ENCODE measurements at regions not wholly inside any gene's neighbourhood (a gene's known extent, or its start where the extent isn't known, plus 50 kb on each side); places are given as distances from the start of the nearest gene placed in this dataset.
A peak's percentile ranks its signal among the peaks of the same experiment; 100 is the strongest.
"Not testable (repeated sequence)": the region's sequence is repeated elsewhere in the genome, so short reads cannot be mapped to it uniquely, and the experiment has no call there.

DNA sequence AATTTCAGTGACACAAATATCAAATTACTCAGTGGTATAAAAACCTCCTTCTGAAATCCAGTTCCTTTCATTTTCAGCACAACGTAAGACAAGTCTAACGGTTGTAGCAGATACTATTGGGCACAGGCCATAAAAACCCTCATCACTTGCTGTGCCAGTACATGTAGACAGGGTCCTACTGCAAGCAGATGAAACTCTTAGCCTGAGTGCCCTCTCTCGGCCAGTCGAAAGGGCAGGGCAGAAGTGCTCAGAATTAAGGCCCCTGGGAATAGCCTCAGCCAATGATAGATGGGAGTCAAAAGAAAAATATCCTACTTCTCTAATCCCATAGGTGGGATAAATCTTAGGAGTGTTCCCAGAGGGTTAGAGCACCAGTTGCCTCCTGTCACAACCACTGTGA is 168.5 kb upstream of the FER start:
- Histone ChIP-seq H3K4me3 (ENCODE audit: low read length in 2 of 2) (no peak overlapping the region), H3K4me1 (ENCODE audit: control insufficient read depth in 2 of 2, insufficient read depth in 2 of 2, low read length in 2 of 2) (no peaks in the 10 kb centered on the region), H3K36me3 (ENCODE audit: control insufficient read depth in 2 of 2, insufficient read depth in 2 of 2, low read length in 1 of 2) (no peaks in the 10 kb centered on the region), H3K27ac (ENCODE audit: low read depth in 1 of 2, low read length in 1 of 2) (no peak overlapping the region), H3K9me3 (ENCODE audit: control insufficient read depth in 2 of 2, insufficient read depth in 1 of 2, low read length in 1 of 2) (peaks cover 0 to 9% of the 10 kb centered on the region in 2 donors), H3K27me3 (ENCODE audit: control insufficient read depth in 2 of 2, insufficient read depth in 1 of 2, low read length in 1 of 2) (no peaks in the 10 kb centered on the region)
- no peak for DNase-seq (ENCODE audit: low read depth in 6 of 9, low spot score in 9 of 9)
- 91% methylated on average over 4 of the region's 4 CpGs for WGBS

DNA sequence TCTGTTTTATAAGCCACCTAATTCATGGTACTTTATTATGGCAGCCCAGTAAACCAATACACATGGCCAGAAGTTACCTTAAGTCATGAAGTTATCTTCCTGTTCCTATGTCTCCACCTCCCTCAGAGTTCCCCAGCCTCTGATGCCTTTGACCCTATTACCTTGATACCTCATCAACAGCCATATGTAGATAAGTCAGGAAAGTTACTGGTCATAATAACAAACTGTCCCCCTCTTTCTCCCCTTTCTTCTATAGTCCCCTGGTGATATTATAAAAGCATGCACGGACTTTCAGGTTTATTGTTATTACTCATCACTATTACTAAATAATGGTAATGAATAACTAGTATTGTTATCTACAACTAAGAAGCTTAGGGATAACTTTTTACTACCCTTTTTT is 168.9 kb upstream of the FER start:
- H3K27ac ChIP-seq (ENCODE audit: low read depth in 1 of 2, low read length in 1 of 2): no peak overlapping the region
- H3K9me3 ChIP-seq (ENCODE audit: control insufficient read depth in 2 of 2, insufficient read depth in 1 of 2, low read length in 1 of 2): peaks cover 0 to 12% of the 10 kb centered on the region in 2 donors
- 98% methylated on average over 1 of the region's 1 CpG for WGBS
- no peak for DNase-seq (ENCODE audit: low read depth in 6 of 9, low spot score in 9 of 9)
- H3K4me1 ChIP-seq (ENCODE audit: control insufficient read depth in 2 of 2, insufficient read depth in 2 of 2, low read length in 2 of 2): no peaks in the 10 kb centered on the region
- no peaks in the 10 kb centered on the region for H3K27me3 ChIP-seq (ENCODE audit: control insufficient read depth in 2 of 2, insufficient read depth in 1 of 2, low read length in 1 of 2)
- H3K4me3 ChIP-seq (ENCODE audit: low read length in 2 of 2): no peak overlapping the region
- H3K36me3 ChIP-seq (ENCODE audit: control insufficient read depth in 2 of 2, insufficient read depth in 2 of 2, low read length in 1 of 2): no peaks in the 10 kb centered on the region

DNA sequence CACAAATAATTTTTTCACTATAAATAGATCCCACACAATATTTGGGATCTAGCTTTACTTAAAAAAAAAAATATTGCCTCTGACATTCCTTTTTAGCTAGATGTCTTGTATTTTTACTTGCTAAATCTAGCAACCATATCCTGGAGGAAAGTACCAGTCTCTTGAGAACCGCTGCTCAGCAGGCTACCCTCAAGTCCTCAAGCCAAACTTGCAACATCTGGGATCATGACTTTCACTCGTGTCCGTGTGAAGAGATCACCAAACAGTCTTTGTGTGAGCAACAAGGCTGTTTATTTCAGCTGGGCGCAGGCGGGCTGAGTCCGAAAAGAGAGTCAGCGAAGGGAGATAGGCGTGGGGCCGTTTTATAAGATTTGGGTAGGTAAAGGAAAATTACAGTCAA is 180.3 kb upstream of the FER start:
- H3K27me3 ChIP-seq (ENCODE audit: control insufficient read depth in 2 of 2, insufficient read depth in 1 of 2, low read length in 1 of 2): no peaks in the 10 kb centered on the region
- H3K4me3 ChIP-seq (ENCODE audit: low read length in 2 of 2): no peak overlapping the region
- WGBS: 92% methylated on average over 9 of the region's 9 CpGs
- no peaks in the 10 kb centered on the region for H3K36me3 ChIP-seq (ENCODE audit: control insufficient read depth in 2 of 2, insufficient read depth in 2 of 2, low read length in 1 of 2)
- no peaks in the 10 kb centered on the region for H3K4me1 ChIP-seq (ENCODE audit: control insufficient read depth in 2 of 2, insufficient read depth in 2 of 2, low read length in 2 of 2)
- no peak overlapping the region for H3K27ac ChIP-seq (ENCODE audit: low read depth in 1 of 2, low read length in 1 of 2)
- no peaks in the 10 kb centered on the region for H3K9me3 ChIP-seq (ENCODE audit: control insufficient read depth in 2 of 2, insufficient read depth in 1 of 2, low read length in 1 of 2)
- no peak for DNase-seq (ENCODE audit: low read depth in 6 of 9, low spot score in 9 of 9)

DNA sequence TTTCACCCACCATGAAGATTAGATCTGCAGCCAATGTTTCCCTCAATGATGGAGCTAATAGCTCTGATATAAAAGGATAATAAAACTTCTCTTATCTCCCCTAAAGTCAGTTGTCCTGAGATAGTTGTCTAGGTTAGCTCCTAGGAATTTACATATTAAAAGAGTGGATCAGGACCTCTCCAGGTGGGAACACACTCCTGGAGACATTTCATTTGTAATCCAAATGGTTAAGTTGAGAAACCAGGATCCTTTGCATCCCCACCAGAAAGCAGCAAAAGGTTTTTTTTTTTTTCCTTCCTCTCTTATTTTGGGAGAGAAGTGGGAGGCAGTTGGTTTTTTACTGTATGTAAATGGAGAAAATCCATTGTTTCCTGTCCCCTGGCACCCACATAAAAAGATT is 182.5 kb upstream of the FBXL17 start:
- DNase-seq (ENCODE audit: low read depth in 6 of 9, low spot score in 9 of 9): no peak
- no peaks in the 10 kb centered on the region for H3K36me3 ChIP-seq (ENCODE audit: control insufficient read depth in 2 of 2, insufficient read depth in 2 of 2, low read length in 1 of 2)
- no peaks in the 10 kb centered on the region for H3K4me1 ChIP-seq (ENCODE audit: control insufficient read depth in 2 of 2, insufficient read depth in 2 of 2, low read length in 2 of 2)
- H3K4me3 ChIP-seq (ENCODE audit: low read length in 2 of 2): no peak overlapping the region
- no peaks in the 10 kb centered on the region for H3K27me3 ChIP-seq (ENCODE audit: control insufficient read depth in 2 of 2, insufficient read depth in 1 of 2, low read length in 1 of 2)
- H3K9me3 ChIP-seq (ENCODE audit: control insufficient read depth in 2 of 2, insufficient read depth in 1 of 2, low read length in 1 of 2): no peaks in the 10 kb centered on the region
- no peak overlapping the region for H3K27ac ChIP-seq (ENCODE audit: low read depth in 1 of 2, low read length in 1 of 2)

DNA sequence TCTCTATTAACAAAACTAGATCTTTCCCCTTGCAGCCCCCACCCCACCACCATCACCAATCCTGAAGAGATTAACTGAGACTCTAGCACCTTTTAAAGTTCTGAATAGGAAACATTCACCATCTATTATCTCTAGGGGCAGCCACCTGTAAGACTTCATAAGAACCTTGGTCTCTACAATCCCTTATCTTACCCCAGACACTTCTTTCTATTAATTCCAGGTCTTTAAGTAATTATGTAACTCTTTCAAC is 180.2 kb upstream of the FBXL17 start:
- Histone ChIP-seq H3K36me3 (ENCODE audit: control insufficient read depth in 2 of 2, insufficient read depth in 2 of 2, low read length in 1 of 2) (no peaks in the 10 kb centered on the region), H3K9me3 (ENCODE audit: control insufficient read depth in 2 of 2, insufficient read depth in 1 of 2, low read length in 1 of 2) (no peaks in the 10 kb centered on the region), H3K4me3 (ENCODE audit: low read length in 2 of 2) (no peak overlapping the region), H3K4me1 (ENCODE audit: control insufficient read depth in 2 of 2, insufficient read depth in 2 of 2, low read length in 2 of 2) (no peaks in the 10 kb centered on the region), H3K27me3 (ENCODE audit: control insufficient read depth in 2 of 2, insufficient read depth in 1 of 2, low read length in 1 of 2) (no peaks in the 10 kb centered on the region), H3K27ac (ENCODE audit: low read depth in 1 of 2, low read length in 1 of 2) (no peak overlapping the region)
- DNase-seq (ENCODE audit: low read depth in 6 of 9, low spot score in 9 of 9): no peak

DNA sequence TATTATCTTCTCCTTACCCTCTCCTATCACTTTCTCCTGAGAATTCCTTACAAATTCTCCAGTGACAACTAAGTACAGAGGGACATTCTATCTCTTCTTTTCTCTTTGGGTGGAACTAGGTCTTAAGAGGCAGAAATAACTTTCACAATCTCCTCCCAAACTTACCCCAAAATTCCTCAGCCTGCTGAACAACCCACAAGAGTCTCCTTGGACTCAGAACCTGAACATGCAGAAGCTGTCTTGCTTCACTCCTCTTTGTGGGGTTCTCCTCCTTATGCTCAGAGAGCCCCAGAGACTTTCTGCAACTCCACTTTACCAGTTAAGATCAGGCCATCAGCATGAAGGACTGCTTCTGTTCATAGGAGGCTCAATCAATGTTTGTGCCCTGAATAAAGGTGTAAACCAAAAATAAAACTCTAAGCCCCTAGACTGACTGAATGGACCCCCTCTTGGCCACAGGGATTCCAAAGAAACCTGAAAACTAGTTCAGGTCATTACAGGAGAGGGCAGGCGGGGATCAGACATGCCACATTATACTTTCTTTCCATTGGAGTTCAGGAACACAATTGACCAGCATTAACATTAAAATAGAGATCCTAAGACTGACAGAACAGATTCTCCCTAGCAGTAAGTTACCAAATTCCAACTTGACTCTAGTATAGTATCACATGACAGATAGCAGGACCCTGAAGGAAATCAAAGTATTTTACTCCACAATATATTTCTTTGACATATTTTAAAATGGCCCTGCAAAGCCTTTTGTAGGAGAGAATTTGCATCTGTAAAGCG is 179.7 kb upstream of the FBXL17 start:
- H3K36me3 ChIP-seq (ENCODE audit: control insufficient read depth in 2 of 2, insufficient read depth in 2 of 2, low read length in 1 of 2): no peaks in the 10 kb centered on the region
- 93% methylated on average over 2 of the region's 2 CpGs for whole genome bisulfite sequencing

DNA sequence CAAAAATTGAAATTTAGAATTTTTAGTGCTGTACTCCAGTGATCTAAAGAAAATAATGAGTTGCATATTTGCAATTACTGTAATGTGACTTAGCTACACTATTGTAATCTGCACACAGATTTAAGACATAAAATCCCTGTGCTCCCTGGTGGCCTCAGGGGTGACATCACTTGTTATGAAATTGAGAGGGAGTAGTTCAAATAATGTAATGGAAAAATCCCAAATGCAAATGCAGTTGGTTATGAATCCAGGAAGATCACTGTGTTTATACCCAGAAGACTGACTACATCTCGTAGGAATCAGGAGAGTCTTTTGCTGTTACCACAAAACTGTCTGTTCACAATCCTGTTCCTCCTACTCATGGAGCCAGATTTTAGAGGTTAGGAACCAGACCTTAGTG is 178.7 kb upstream of the FBXL17 start:
- no peaks in the 10 kb centered on the region for H3K4me1 ChIP-seq (ENCODE audit: control insufficient read depth in 2 of 2, insufficient read depth in 2 of 2, low read length in 2 of 2)
- no peaks in the 10 kb centered on the region for H3K27me3 ChIP-seq (ENCODE audit: control insufficient read depth in 2 of 2, insufficient read depth in 1 of 2, low read length in 1 of 2)
- 95% methylated on average over 1 of the region's 1 CpG for whole genome bisulfite sequencing
- H3K36me3 ChIP-seq (ENCODE audit: control insufficient read depth in 2 of 2, insufficient read depth in 2 of 2, low read length in 1 of 2): no peaks in the 10 kb centered on the region
- peak overlapping the region in 1 of 2 donors; percentile 32 for H3K27ac ChIP-seq (ENCODE audit: low read depth in 1 of 2, low read length in 1 of 2)
- no peaks in the 10 kb centered on the region for H3K9me3 ChIP-seq (ENCODE audit: control insufficient read depth in 2 of 2, insufficient read depth in 1 of 2, low read length in 1 of 2)
- DNase-seq (ENCODE audit: low read depth in 6 of 9, low spot score in 9 of 9): no peak
- H3K4me3 ChIP-seq (ENCODE audit: low read length in 2 of 2): no peak overlapping the region

More for the DNA sequence above, 179.7 kb upstream of the FBXL17 start:
- H3K4me3 ChIP-seq (ENCODE audit: low read length in 2 of 2): no peak overlapping the region
- no peaks in the 10 kb centered on the region for H3K27me3 ChIP-seq (ENCODE audit: control insufficient read depth in 2 of 2, insufficient read depth in 1 of 2, low read length in 1 of 2)
- no peaks in the 10 kb centered on the region for H3K9me3 ChIP-seq (ENCODE audit: control insufficient read depth in 2 of 2, insufficient read depth in 1 of 2, low read length in 1 of 2)
- no peak overlapping the region for H3K27ac ChIP-seq (ENCODE audit: low read depth in 1 of 2, low read length in 1 of 2)
- no peak for DNase-seq (ENCODE audit: low read depth in 6 of 9, low spot score in 9 of 9)
- no peaks in the 10 kb centered on the region for H3K4me1 ChIP-seq (ENCODE audit: control insufficient read depth in 2 of 2, insufficient read depth in 2 of 2, low read length in 2 of 2)

DNA sequence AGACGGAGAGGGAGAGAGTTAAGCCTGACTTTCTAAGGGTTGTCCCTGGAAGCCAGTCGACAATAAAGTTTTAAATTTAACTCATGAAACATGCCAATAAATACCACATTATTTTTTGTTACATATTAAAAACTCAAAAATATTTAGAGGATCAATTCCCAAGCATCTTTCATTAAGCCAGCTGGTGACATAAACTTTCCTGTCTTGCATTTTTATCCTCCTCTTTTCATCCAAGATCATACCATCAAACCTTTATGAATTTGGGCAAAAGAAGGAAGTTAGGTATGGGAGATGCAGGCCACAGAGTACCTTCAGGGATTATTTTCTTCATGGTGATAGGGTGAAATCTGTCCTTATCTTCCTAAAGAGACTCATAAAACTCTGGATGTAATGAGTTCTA is 178.3 kb upstream of the FBXL17 start:
- no peaks in the 10 kb centered on the region for H3K27me3 ChIP-seq (ENCODE audit: control insufficient read depth in 2 of 2, insufficient read depth in 1 of 2, low read length in 1 of 2)
- H3K27ac ChIP-seq (ENCODE audit: low read depth in 1 of 2, low read length in 1 of 2): no peak overlapping the region
- H3K4me3 ChIP-seq (ENCODE audit: low read length in 2 of 2): no peak overlapping the region
- H3K4me1 ChIP-seq (ENCODE audit: control insufficient read depth in 2 of 2, insufficient read depth in 2 of 2, low read length in 2 of 2): no peaks in the 10 kb centered on the region
- 94% methylated on average over 2 of the region's 2 CpGs for WGBS
- no peaks in the 10 kb centered on the region for H3K9me3 ChIP-seq (ENCODE audit: control insufficient read depth in 2 of 2, insufficient read depth in 1 of 2, low read length in 1 of 2)
- DNase-seq (ENCODE audit: low read depth in 6 of 9, low spot score in 9 of 9): no peak
- H3K36me3 ChIP-seq (ENCODE audit: control insufficient read depth in 2 of 2, insufficient read depth in 2 of 2, low read length in 1 of 2): no peaks in the 10 kb centered on the region

DNA sequence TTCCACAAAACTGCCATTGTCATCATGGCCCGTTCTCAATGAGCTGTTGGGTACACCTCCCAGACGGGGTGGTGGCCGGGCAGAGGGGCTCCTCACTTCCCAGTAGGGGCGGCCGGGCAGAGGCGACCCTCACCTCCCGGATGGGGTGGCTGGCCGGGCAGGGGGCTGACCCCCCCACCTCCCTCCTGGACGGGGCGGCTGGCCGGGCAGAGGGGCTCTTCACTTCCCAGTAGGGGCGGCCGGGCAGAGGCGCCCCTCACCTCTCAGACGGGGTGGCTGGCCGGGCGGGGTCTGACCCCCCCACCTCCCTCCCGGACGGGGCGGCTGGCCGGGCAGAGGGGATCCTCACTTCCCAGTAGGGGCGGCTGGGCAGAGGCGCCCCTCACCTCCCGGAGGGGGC is 176.9 kb upstream of the FBXL17 start:
- not testable (repeated sequence) for H3K9me3 ChIP-seq (ENCODE audit: control insufficient read depth in 2 of 2, insufficient read depth in 1 of 2, low read length in 1 of 2); DNase-seq (ENCODE audit: low read depth in 6 of 9, low spot score in 9 of 9); H3K27ac ChIP-seq (ENCODE audit: low read depth in 1 of 2, low read length in 1 of 2); H3K36me3 ChIP-seq (ENCODE audit: control insufficient read depth in 2 of 2, insufficient read depth in 2 of 2, low read length in 1 of 2); H3K4me1 ChIP-seq (ENCODE audit: control insufficient read depth in 2 of 2, insufficient read depth in 2 of 2, low read length in 2 of 2); H3K4me3 ChIP-seq (ENCODE audit: low read length in 2 of 2); H3K27me3 ChIP-seq (ENCODE audit: control insufficient read depth in 2 of 2, insufficient read depth in 1 of 2, low read length in 1 of 2)
- WGBS: 99% methylated on average over 18 of the region's 24 CpGs

DNA sequence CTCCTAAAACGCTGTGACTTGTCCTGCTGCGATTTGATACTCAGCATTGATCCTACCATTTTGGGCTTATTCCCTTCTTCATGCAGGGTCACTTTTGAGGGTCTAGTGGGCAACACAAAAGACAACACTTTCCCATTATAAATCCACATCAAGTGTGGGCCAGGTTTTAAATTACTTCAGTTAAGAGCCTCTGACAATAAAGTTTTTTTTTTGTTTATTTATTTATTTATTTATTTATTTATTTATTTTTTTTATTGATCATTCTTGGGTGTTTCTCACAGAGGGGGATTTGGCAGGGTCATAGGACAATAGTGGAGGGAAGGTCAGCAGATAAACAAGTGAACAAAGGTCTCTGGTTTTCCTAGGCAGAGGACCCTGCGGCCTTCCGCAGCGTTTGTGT is 176.2 kb upstream of the FBXL17 start:
- not testable (repeated sequence) for H3K9me3 ChIP-seq (ENCODE audit: control insufficient read depth in 2 of 2, insufficient read depth in 1 of 2, low read length in 1 of 2); H3K36me3 ChIP-seq (ENCODE audit: control insufficient read depth in 2 of 2, insufficient read depth in 2 of 2, low read length in 1 of 2); DNase-seq (ENCODE audit: low read depth in 6 of 9, low spot score in 9 of 9); H3K27ac ChIP-seq (ENCODE audit: low read depth in 1 of 2, low read length in 1 of 2); H3K27me3 ChIP-seq (ENCODE audit: control insufficient read depth in 2 of 2, insufficient read depth in 1 of 2, low read length in 1 of 2); H3K4me3 ChIP-seq (ENCODE audit: low read length in 2 of 2); H3K4me1 ChIP-seq (ENCODE audit: control insufficient read depth in 2 of 2, insufficient read depth in 2 of 2, low read length in 2 of 2)
- 97% methylated on average over 2 of the region's 5 CpGs for WGBS
